GM23338 (cell line): ENCODE measurements at regions not wholly inside any gene's neighbourhood (a gene's known extent, or its start where the extent isn't known, plus 50 kb on each side); places are given as distances from the start of the nearest gene placed in this dataset.

Experiments used
- CTCF ChIP-seq, 2 experiments: fragments of 200-600 bp in 1 of 2; sonication (generic) in 1 of 2; conservative IDR thresholded peaks; 2 replicates each; pipeline versions ENCODE4 v1.5.1 to v1.6.1; 2016 to 2017; ENCODE audit warnings: antibody characterized with exemption in 2 of 2, low read depth in 2 of 2, mild to moderate bottlenecking in 2 of 2, moderate library complexity in 1 of 2
- EZH2 ChIP-seq: fragments of 200-600 bp; sonication (generic); IDR thresholded peaks from one replicate; pipeline ENCODE4 v1.8.0; 2017; ENCODE audit warnings: antibody characterized with exemption, mild to moderate bottlenecking, low read depth; ENCODE audit not compliant: unreplicated experiment
- POLR2AphosphoS5 ChIP-seq: IDR thresholded peaks from 2 replicates; pipeline ENCODE4 v1.6.1; 2016; ENCODE audit warnings: antibody characterized with exemption, low read depth
- REST ChIP-seq: IDR thresholded peaks from one replicate; pipeline ENCODE4 v1.6.1; 2018; ENCODE audit warnings: antibody characterized with exemption; ENCODE audit not compliant: unreplicated experiment

- TF ChIP-seq CTCF (conservative IDR thresholded peaks at IDR 0.05; ENCODE audit: low read depth in 2 of 2) (no peak), POLR2AphosphoS5 (no peak), EZH2 (no peak), REST (no peak)
Measured at GRCh38 chr4:102405821-102406401, 60.6 kb upstream of the SLC39A8 start.
